Esophagus muscularis mucosa (tissue), 3 donors: ENCODE measurements at regions not wholly inside any gene's neighbourhood (a gene's known extent, or its start where the extent isn't known, plus 50 kb on each side); places are given as distances from the start of the nearest gene placed in this dataset.

Experiments used
- CTCF ChIP-seq, 3 experiments: fragments of 200-600 bp in 2 of 3; fragments of 450-650 bp in 1 of 3; sonication (generic) in 2 of 3; IDR thresholded peaks; one replicate each; pipeline ENCODE4 v1.5.1; 2017 to 2019; ENCODE audit warnings: antibody characterized with exemption in 3 of 3, mild to moderate bottlenecking in 2 of 3, moderate library complexity in 1 of 3
- POLR2A ChIP-seq: fragments of 450-650 bp; IDR thresholded peaks from one replicate; pipeline ENCODE4 v1.6.1; 2017; ENCODE audit warnings: antibody characterized with exemption, moderate library complexity, mild to moderate bottlenecking, low read depth
- POLR2AphosphoS5 ChIP-seq, 2 donors: sonication (generic); formaldehyde crosslinking; IDR thresholded peaks; one replicate each; pipeline ENCODE4 v1.6.1; 2017; ENCODE audit warnings: antibody characterized with exemption in 2 of 2

- TF ChIP-seq CTCF (IDR thresholded peaks at IDR 0.05) (no peak), POLR2AphosphoS5 (IDR thresholded peaks at IDR 0.05) (no peak), POLR2A (no peak)
Measured at GRCh38 chr3:109818081-109818480, 480.7 kb upstream of the DPPA4 start.
